ENCODE measurements at regions not wholly inside any gene's neighbourhood (a gene's known extent, or its start where the extent isn't known, plus 50 kb on each side); places are given as distances from the start of the nearest gene placed in this dataset.

- Histone ChIP-seq H3K27me3 (ENCODE audit: insufficient read depth, low read depth) (peaks cover 69% of the 10 kb centered on the region), H3K4me1 (replicated peaks; ENCODE audit: insufficient read depth) (no peaks in the 10 kb centered on the region), H4K20me1 (ENCODE audit: insufficient read depth) (peaks cover 4% of the 10 kb centered on the region; the same call in 1 of the 2 replicates), H3K4me2 (no peak overlapping the region), H3K36me3 (ENCODE audit: low read depth) (no peaks in the 10 kb centered on the region), H3K4me3 (no peak overlapping the region), H3K9me2 (ENCODE audit: insufficient read depth) (no peaks in the 10 kb centered on the region), H3K79me2 (ENCODE audit: low read depth) (no peaks in the 10 kb centered on the region), H2AFZ (no peak overlapping the region), H3K9me3 (ENCODE audit: insufficient read depth, low read depth) (no peaks in the 10 kb centered on the region), H3K27ac (no peak overlapping the region), H3F3A (ENCODE audit: insufficient read depth, low read depth) (no peaks in the 10 kb centered on the region)
- no peak for DNase-seq
- intact Hi-C loops (cut with micrococcal nuclease; ENCODE audit: unreplicated experiment) = no loop called here
- TF ChIP-seq EZH2 (IDR thresholded peaks at IDR 0.05; ENCODE audit: low read depth) (no peak), CTCF (conservative IDR thresholded peaks at IDR 0.05) (no peak)
- BruUV-seq (replicated peaks) = no TSS peak
- CTCF ChIA-PET = no interaction called here
- POLR2A ChIA-PET (ENCODE audit: unreplicated experiment) = no interaction called here
Observed at GRCh38 chr2:2804528-2804927, 473.5 kb upstream of the MYT1L start.

GRCh38 chr2:2801458-2801857 lies 470.4 kb upstream of the MYT1L start:
- ChIA-PET CTCF (no interaction called here), POLR2A (ENCODE audit: unreplicated experiment) (no interaction called here)
- H4K20me1 ChIP-seq (ENCODE audit: insufficient read depth) = peaks cover 4% of the 10 kb centered on the region; the same call in 1 of the 2 replicates
- no peaks in the 10 kb centered on the region for H3F3A ChIP-seq (ENCODE audit: insufficient read depth, low read depth)
- intact Hi-C loops (cut with micrococcal nuclease; ENCODE audit: unreplicated experiment) = no loop called here
- no peaks in the 10 kb centered on the region for H3K79me2 ChIP-seq (ENCODE audit: low read depth)
- DNase-seq = no peak
- TF ChIP-seq EZH2 (IDR thresholded peaks at IDR 0.05; ENCODE audit: low read depth) = no peak
- TF ChIP-seq CTCF (conservative IDR thresholded peaks at IDR 0.05) = no peak
- H3K27me3 ChIP-seq (ENCODE audit: insufficient read depth, low read depth) = peaks cover 71% of the 10 kb centered on the region
- H3K9me2 ChIP-seq (ENCODE audit: insufficient read depth) = no peaks in the 10 kb centered on the region
- H3K4me2 ChIP-seq = no peak overlapping the region
- no peaks in the 10 kb centered on the region for H3K9me3 ChIP-seq (ENCODE audit: insufficient read depth, low read depth)
- H3K27ac ChIP-seq = no peak overlapping the region
- no peaks in the 10 kb centered on the region for H3K4me1 ChIP-seq (replicated peaks; ENCODE audit: insufficient read depth)
- H2AFZ ChIP-seq = no peak overlapping the region
- no peaks in the 10 kb centered on the region for H3K36me3 ChIP-seq (ENCODE audit: low read depth)
- BruUV-seq (replicated peaks) = no TSS peak
- H3K4me3 ChIP-seq = no peak overlapping the region

GRCh38 chr2:2800697-2801096 lies 469.6 kb upstream of the MYT1L start:
- Histone ChIP-seq H2AFZ (no peak overlapping the region), H3F3A (ENCODE audit: insufficient read depth, low read depth) (no peaks in the 10 kb centered on the region), H3K9me3 (ENCODE audit: insufficient read depth, low read depth) (no peaks in the 10 kb centered on the region), H3K9me2 (ENCODE audit: insufficient read depth) (no peaks in the 10 kb centered on the region), H3K4me1 (replicated peaks; ENCODE audit: insufficient read depth) (no peaks in the 10 kb centered on the region), H4K20me1 (ENCODE audit: insufficient read depth) (peaks cover 4% of the 10 kb centered on the region; the same call in 1 of the 2 replicates), H3K27me3 (ENCODE audit: insufficient read depth, low read depth) (peaks cover 71% of the 10 kb centered on the region), H3K79me2 (ENCODE audit: low read depth) (no peaks in the 10 kb centered on the region), H3K4me3 (no peak overlapping the region), H3K4me2 (no peak overlapping the region), H3K36me3 (ENCODE audit: low read depth) (no peaks in the 10 kb centered on the region), H3K27ac (no peak overlapping the region)
- BruUV-seq (replicated peaks) = no TSS peak
- intact Hi-C loops (cut with micrococcal nuclease; ENCODE audit: unreplicated experiment) = no loop called here
- ChIA-PET CTCF (no interaction called here), POLR2A (ENCODE audit: unreplicated experiment) (no interaction called here)
- no peak for TF ChIP-seq EZH2 (IDR thresholded peaks at IDR 0.05; ENCODE audit: low read depth)
- TF ChIP-seq CTCF (conservative IDR thresholded peaks at IDR 0.05) = no peak
- no peak for DNase-seq

Measured in PC-9 (cell line).